HAP-1 (cell line): ENCODE measurements at regions not wholly inside any gene's neighbourhood (a gene's known extent, or its start where the extent isn't known, plus 50 kb on each side); places are given as distances from the start of the nearest gene placed in this dataset.

Experiments
- DNase-seq, 2 experiments: peaks; one replicate each; pipeline ENCODE4 v3.0.0-alpha.2; 2016 to 2020; ENCODE audit warnings: low spot score in 2 of 2
- H3K27me3 ChIP-seq: fragments of 250-450 bp; sonication (Bioruptor Pico); 2 replicates; pipeline ENCODE4 v1.5.1; 2020; ENCODE audit warnings: low read depth, mild to moderate bottlenecking, moderate library complexity
- H3K36me3 ChIP-seq: fragments of 250-450 bp; sonication (Bioruptor Pico); replicated peaks from 2 replicates; pipeline ENCODE4 v1.5.1; 2020; ENCODE audit warnings: mild to moderate bottlenecking
- H3K4me1 ChIP-seq: fragments of 250-450 bp; sonication (Bioruptor Pico); 2 replicates; pipeline ENCODE4 v1.5.1; 2020; ENCODE audit warnings: mild to moderate bottlenecking
- H3K4me3 ChIP-seq: fragments of 250-450 bp; sonication (Bioruptor Pico); 2 replicates; pipeline ENCODE4 v1.5.1; 2020; ENCODE audit warnings: mild to moderate bottlenecking, moderate library complexity
- H3K9me3 ChIP-seq: fragments of 250-450 bp; sonication (Bioruptor Pico); 2 replicates; pipeline ENCODE4 v1.5.1; 2020; ENCODE audit warnings: mild to moderate bottlenecking, moderate library complexity
- in situ Hi-C: fragments of 300-500 bp; cut with MboI; formaldehyde crosslinking; loops from 3 replicates; pipeline ENCODE4 v1.14.3; 2020; ENCODE audit warnings: low sequenced_read_pairs, inconsistent platforms, mixed read lengths

- no peaks in the 10 kb centered on the region for H3K9me3 ChIP-seq
- no peak for DNase-seq
- no peaks in the 10 kb centered on the region; the same call in 1 of the 2 replicates for H3K36me3 ChIP-seq
- in situ Hi-C loops = no loop called here
- H3K4me3 ChIP-seq = no peak overlapping the region
- peaks cover under 1% of the 10 kb centered on the region; the same call in 1 of the 2 replicates for H3K4me1 ChIP-seq
- H3K27me3 ChIP-seq = no peaks in the 10 kb centered on the region
Observed at GRCh38 chr5:33232731-33233505, 207.8 kb upstream of the TARS1 start.

GRCh38 chr5:33235304-33235703, 205.5 kb upstream of the TARS1 start:
- H3K9me3 ChIP-seq = no peaks in the 10 kb centered on the region
- no peaks in the 10 kb centered on the region for H3K27me3 ChIP-seq
- no peaks in the 10 kb centered on the region for H3K4me1 ChIP-seq
- in situ Hi-C loops = no loop called here
- DNase-seq = no peak
- no peaks in the 10 kb centered on the region for H3K36me3 ChIP-seq
- H3K4me3 ChIP-seq = no peak overlapping the region

- H3K4me3 ChIP-seq = no peak overlapping the region
- no peaks in the 10 kb centered on the region for H3K36me3 ChIP-seq
- DNase-seq = no peak
- in situ Hi-C loops = no loop called here
- no peaks in the 10 kb centered on the region for H3K9me3 ChIP-seq
- no peaks in the 10 kb centered on the region for H3K27me3 ChIP-seq
- H3K4me1 ChIP-seq = no peaks in the 10 kb centered on the region
Observed at GRCh38 chr5:33235824-33236223, 204.9 kb upstream of the TARS1 start.

GRCh38 chr5:33237471-33237870, 203.3 kb upstream of the TARS1 start:
- no peak for DNase-seq
- no peaks in the 10 kb centered on the region for H3K27me3 ChIP-seq
- no peak overlapping the region for H3K4me3 ChIP-seq
- H3K9me3 ChIP-seq = no peaks in the 10 kb centered on the region
- H3K4me1 ChIP-seq = no peaks in the 10 kb centered on the region
- H3K36me3 ChIP-seq = no peaks in the 10 kb centered on the region
- in situ Hi-C loops = no loop called here

GRCh38 chr5:33238826-33239695, 201.7 kb upstream of the TARS1 start:
- Histone ChIP-seq H3K9me3 (no peaks in the 10 kb centered on the region), H3K27me3 (no peaks in the 10 kb centered on the region), H3K4me3 (no peak overlapping the region), H3K36me3 (no peaks in the 10 kb centered on the region), H3K4me1 (peaks cover 2% of the 10 kb centered on the region)
- in situ Hi-C loops = no loop called here
- DNase-seq = no peak

- no peak for DNase-seq
- in situ Hi-C loops = no loop called here
- no peak overlapping the region for H3K4me3 ChIP-seq
- H3K4me1 ChIP-seq = peaks cover 13% of the 10 kb centered on the region
- H3K9me3 ChIP-seq = no peaks in the 10 kb centered on the region
- H3K27me3 ChIP-seq = no peaks in the 10 kb centered on the region
- H3K36me3 ChIP-seq = no peaks in the 10 kb centered on the region
Observed at GRCh38 chr5:33240558-33240957, 200.2 kb upstream of the TARS1 start.

- Histone ChIP-seq H3K36me3 (no peaks in the 10 kb centered on the region), H3K27me3 (no peaks in the 10 kb centered on the region), H3K4me3 (no peak overlapping the region), H3K9me3 (no peaks in the 10 kb centered on the region), H3K4me1 (peaks cover 13% of the 10 kb centered on the region)
- in situ Hi-C loops = no loop called here
- DNase-seq = no peak
Observed at GRCh38 chr5:33241802-33242201, 199.0 kb upstream of the TARS1 start.

GRCh38 chr5:33242277-33242676, 198.5 kb upstream of the TARS1 start:
- no peaks in the 10 kb centered on the region for H3K9me3 ChIP-seq
- H3K4me1 ChIP-seq = peaks cover 13% of the 10 kb centered on the region
- no peak overlapping the region for H3K4me3 ChIP-seq
- in situ Hi-C loops = no loop called here
- H3K27me3 ChIP-seq = no peaks in the 10 kb centered on the region
- no peaks in the 10 kb centered on the region for H3K36me3 ChIP-seq
- DNase-seq = no peak

GRCh38 chr5:33244441-33245150, 196.2 kb upstream of the TARS1 start:
- no peak overlapping the region for H3K4me3 ChIP-seq

GRCh38 chr5:33254579-33254978, 186.2 kb upstream of the TARS1 start:
- in situ Hi-C loops = no loop called here
- Histone ChIP-seq H3K27me3 (peaks cover 6% of the 10 kb centered on the region), H3K4me3 (no peak overlapping the region), H3K36me3 (no peaks in the 10 kb centered on the region), H3K4me1 (no peaks in the 10 kb centered on the region), H3K9me3 (no peaks in the 10 kb centered on the region)
- DNase-seq = no peak

More at GRCh38 chr5:33244441-33245150, 196.2 kb upstream of the TARS1 start:
- Histone ChIP-seq H3K4me1 (peaks cover 13% of the 10 kb centered on the region), H3K9me3 (no peaks in the 10 kb centered on the region), H3K27me3 (no peaks in the 10 kb centered on the region; the same call in 1 of the 2 replicates), H3K36me3 (no peaks in the 10 kb centered on the region)
- in situ Hi-C loops = no loop called here
- DNase-seq = peak; percentile 66 to 93

GRCh38 chr5:33257807-33258429, 182.8 kb upstream of the TARS1 start:
- in situ Hi-C loops = no loop called here
- DNase-seq = peak in 1 of 2 experiments; percentile 8
- peaks cover 6% of the 10 kb centered on the region; the same call in 1 of the 2 replicates for H3K27me3 ChIP-seq

GRCh38 chr5:33258553-33258952, 182.2 kb upstream of the TARS1 start:
- H3K36me3 ChIP-seq = no peaks in the 10 kb centered on the region
- H3K4me3 ChIP-seq = no peak overlapping the region
- DNase-seq = no peak
- H3K27me3 ChIP-seq = peaks cover 6% of the 10 kb centered on the region; the same call in 1 of the 2 replicates
- in situ Hi-C loops = no loop called here
- H3K4me1 ChIP-seq = no peaks in the 10 kb centered on the region
- no peaks in the 10 kb centered on the region for H3K9me3 ChIP-seq

More at GRCh38 chr5:33257807-33258429, 182.8 kb upstream of the TARS1 start:
- Histone ChIP-seq H3K4me3 (no peak overlapping the region), H3K9me3 (no peaks in the 10 kb centered on the region), H3K36me3 (no peaks in the 10 kb centered on the region), H3K4me1 (no peaks in the 10 kb centered on the region)

GRCh38 chr5:33260098-33260497, 180.7 kb upstream of the TARS1 start:
- no peaks in the 10 kb centered on the region for H3K4me1 ChIP-seq
- H3K36me3 ChIP-seq = no peaks in the 10 kb centered on the region
- H3K27me3 ChIP-seq = peaks cover 6% of the 10 kb centered on the region; the same call in 1 of the 2 replicates
- H3K4me3 ChIP-seq = no peak overlapping the region
- in situ Hi-C loops = no loop called here
- no peaks in the 10 kb centered on the region for H3K9me3 ChIP-seq
- DNase-seq = no peak
